SJSA1 (cell line): ENCODE measurements at regions not wholly inside any gene's neighbourhood (a gene's known extent, or its start where the extent isn't known, plus 50 kb on each side); places are given as distances from the start of the nearest gene placed in this dataset.

ENCODE experiments used
- DNase-seq, 2 experiments: peaks; one replicate each; pipeline ENCODE4 v3.0.0-alpha.2; 2015 to 2020; ENCODE audit warnings: low spot score in 2 of 2, low read depth in 1 of 2
- H3K27ac ChIP-seq: fragments of 250-450 bp; sonication (Bioruptor Pico); 2 replicates; pipeline ENCODE4 v1.5.1; 2020; ENCODE audit warnings: mild to moderate bottlenecking, moderate library complexity
- H3K27me3 ChIP-seq: fragments of 250-450 bp; sonication (Bioruptor Pico); replicated peaks from 2 replicates; pipeline ENCODE4 v1.5.1; 2020; ENCODE audit warnings: mild to moderate bottlenecking, moderate library complexity
- H3K36me3 ChIP-seq: fragments of 250-450 bp; sonication (Bioruptor Pico); 2 replicates; pipeline ENCODE4 v1.5.1; 2020; ENCODE audit warnings: mild to moderate bottlenecking
- H3K4me1 ChIP-seq: fragments of 250-450 bp; sonication (Bioruptor Pico); replicated peaks from 2 replicates; pipeline ENCODE4 v1.6.1; 2021; ENCODE audit warnings: mild to moderate bottlenecking
- H3K4me3 ChIP-seq: fragments of 250-450 bp; sonication (Bioruptor Pico); 2 replicates; pipeline ENCODE4 v1.5.1; 2020; ENCODE audit warnings: mild to moderate bottlenecking
- H3K9me3 ChIP-seq: fragments of 250-450 bp; sonication (Bioruptor Pico); replicated peaks from 2 replicates; pipeline ENCODE4 v1.5.1; 2020; ENCODE audit warnings: mild to moderate bottlenecking

DNA sequence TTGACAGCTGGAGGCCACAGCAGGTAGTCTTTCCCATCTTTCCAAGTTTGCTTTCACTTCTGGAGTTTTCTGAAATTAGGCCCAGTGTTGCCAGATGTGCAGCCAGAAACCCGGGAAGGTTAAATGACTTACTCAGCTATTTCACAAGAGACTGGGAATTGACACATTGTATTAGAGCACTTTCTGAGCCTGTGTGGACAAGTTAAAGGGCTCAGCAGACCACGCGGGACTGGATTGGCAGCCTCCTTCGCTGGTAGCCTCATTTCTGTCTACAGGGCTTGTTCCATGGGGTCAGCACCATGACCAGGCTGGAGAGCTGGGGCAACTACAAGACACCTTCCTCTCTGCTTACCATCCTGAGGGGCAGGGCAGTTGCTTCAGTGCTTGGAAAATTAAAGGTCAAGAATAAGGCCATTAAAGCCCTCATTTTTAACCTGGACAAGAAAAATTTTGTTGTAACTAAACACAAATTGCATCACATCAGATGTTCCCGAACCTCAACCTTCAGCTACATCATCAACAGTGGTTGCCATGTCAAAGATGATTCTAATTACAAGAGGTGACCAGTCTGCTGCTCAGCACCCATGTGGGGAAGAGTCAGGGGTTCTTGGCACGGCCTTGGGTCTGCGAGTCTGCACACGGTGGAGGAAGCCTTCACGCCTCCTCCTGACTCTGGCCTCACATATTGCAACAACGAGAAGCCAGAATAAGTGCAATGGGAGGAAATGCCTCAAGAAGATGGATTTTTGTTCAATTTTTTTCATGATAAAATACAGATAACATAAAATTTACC is 279.5 kb upstream of the RAB6C start:
- no peak for DNase-seq
- Histone ChIP-seq H3K27ac (no peak overlapping the region), H3K27me3 (no peaks in the 10 kb centered on the region; the same call in 1 of the 2 replicates), H3K4me1 (no peaks in the 10 kb centered on the region), H3K4me3 (no peak overlapping the region), H3K9me3 (no peaks in the 10 kb centered on the region), H3K36me3 (no peaks in the 10 kb centered on the region)

DNA sequence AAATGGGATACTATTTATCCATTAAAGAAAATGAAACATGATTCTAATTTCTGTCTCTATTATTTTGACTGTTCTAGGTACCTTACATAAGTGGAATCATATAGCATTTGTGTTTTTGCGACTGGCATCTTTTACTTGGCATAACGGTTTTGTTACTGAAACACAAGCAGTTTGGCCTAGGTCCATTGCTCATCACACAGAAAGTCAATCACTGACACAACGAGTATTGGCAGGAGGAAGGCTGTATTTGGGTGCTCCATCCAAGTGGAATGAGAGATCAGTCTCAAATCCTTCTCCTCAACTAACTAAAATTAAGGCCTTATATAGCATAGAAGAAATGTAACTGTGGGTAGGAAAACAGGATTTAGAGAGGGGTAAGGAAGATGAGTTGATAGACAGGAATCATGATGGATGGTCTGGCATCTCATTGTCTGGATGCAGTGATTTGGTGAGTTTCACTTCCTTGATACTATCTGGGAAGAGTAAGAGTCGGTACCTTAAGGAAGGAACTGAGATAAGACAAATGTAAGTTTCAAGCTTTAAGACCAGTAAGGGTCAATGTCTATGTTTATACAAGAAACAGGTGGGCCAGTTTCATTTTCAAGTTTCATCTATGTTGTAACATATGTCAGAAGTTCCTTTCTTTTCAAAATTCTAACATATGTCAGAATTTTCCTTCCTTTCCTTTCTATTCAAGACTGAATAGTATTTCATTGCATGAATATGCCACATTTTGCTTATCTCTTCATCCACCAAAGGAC is 276.9 kb upstream of the RAB6C start:
- Histone ChIP-seq H3K36me3 (no peaks in the 10 kb centered on the region), H3K27me3 (no peaks in the 10 kb centered on the region; the same call in 1 of the 2 replicates), H3K27ac (no peak overlapping the region), H3K4me3 (no peak overlapping the region), H3K9me3 (no peaks in the 10 kb centered on the region), H3K4me1 (no peaks in the 10 kb centered on the region)
- no peak for DNase-seq

DNA sequence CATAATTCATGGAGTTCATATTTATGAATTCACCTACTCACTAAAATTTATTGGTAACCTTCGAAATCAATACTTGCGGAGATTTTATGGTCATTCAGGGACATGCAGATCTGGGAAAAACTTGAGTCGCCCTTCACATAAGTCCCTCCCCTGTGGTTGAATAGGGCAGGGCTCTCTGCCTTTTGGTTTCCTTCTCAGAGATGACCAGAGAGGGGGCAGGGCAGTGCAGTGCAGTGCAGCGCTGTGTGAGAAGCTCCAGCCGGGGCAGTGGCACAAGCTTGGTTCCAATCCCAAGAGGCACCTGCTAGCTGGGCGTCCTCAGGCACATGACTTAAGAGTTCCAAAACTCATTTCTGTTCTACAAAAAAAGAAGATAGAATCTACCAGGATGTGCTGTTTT is 274.4 kb upstream of the RAB6C start:
- Histone ChIP-seq H3K27me3 (no peaks in the 10 kb centered on the region; the same call in 1 of the 2 replicates), H3K4me3 (no peak overlapping the region), H3K4me1 (no peaks in the 10 kb centered on the region), H3K27ac (no peak overlapping the region), H3K9me3 (no peaks in the 10 kb centered on the region), H3K36me3 (no peaks in the 10 kb centered on the region)
- DNase-seq = no peak

DNA sequence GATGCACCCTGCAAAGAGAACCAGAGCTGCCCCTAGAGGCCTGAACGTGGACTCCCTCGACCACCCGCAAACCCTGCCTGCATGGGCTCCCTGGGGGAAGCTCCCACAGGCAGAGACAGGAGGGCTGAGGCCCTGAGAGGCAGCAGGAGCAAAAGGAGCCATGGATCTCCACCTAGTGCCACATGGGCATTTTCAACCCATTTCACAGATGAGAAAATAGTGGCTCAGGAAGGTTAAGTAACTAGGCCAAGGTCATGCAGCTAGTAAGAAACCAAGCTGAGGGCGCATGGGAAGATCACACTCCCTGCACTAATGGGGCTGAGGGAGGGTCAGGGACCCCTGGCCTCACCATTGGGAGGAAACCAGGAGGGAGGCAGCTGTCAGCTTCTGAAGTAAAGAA is 271.7 kb upstream of the RAB6C start:
- no peak overlapping the region for H3K27ac ChIP-seq
- DNase-seq = no peak
- H3K27me3 ChIP-seq = no peaks in the 10 kb centered on the region; the same call in 1 of the 2 replicates
- H3K36me3 ChIP-seq = no peaks in the 10 kb centered on the region
- no peak overlapping the region for H3K4me3 ChIP-seq
- H3K4me1 ChIP-seq = no peaks in the 10 kb centered on the region
- H3K9me3 ChIP-seq = no peaks in the 10 kb centered on the region

DNA sequence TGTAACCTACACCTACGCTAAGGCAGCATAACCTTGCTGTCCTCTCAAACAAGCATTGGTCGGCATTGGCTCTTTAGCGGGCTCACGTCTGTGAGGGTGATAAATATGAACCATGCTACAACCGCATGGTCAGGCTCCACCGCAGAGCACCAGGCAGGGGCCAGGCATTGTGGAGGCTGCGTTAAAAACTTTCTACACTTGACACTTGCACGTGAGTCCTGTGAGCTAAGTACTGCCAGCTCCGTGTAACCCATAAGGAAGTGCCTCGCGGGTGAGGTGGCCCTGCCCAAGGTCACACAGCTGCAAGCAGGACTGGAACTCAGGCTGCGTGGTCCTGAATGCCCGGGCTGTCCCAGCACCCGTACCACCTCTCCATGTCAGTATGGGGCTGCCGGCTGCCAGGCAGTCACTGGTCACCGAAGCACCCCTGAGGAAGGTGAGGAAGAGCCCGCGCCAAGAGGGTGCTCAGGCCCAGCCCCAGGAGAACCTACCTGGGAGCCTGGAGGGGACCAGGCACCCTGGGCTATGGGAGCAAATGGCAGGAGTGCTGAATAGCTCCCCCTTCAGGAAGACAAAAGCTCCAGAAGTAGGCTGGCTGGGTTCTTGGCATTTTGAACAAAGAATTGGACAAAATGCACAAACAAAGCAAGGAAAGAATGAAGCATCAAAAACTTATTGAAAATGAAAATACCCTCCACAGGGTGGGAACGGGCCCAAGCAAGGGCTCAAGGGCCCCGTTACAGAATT is 271.1 kb upstream of the RAB6C start:
- H3K36me3 ChIP-seq = no peaks in the 10 kb centered on the region
- no peaks in the 10 kb centered on the region for H3K9me3 ChIP-seq
- no peak overlapping the region for H3K27ac ChIP-seq
- H3K4me1 ChIP-seq = no peaks in the 10 kb centered on the region
- no peaks in the 10 kb centered on the region for H3K27me3 ChIP-seq
- DNase-seq = no peak
- H3K4me3 ChIP-seq = no peak overlapping the region

DNA sequence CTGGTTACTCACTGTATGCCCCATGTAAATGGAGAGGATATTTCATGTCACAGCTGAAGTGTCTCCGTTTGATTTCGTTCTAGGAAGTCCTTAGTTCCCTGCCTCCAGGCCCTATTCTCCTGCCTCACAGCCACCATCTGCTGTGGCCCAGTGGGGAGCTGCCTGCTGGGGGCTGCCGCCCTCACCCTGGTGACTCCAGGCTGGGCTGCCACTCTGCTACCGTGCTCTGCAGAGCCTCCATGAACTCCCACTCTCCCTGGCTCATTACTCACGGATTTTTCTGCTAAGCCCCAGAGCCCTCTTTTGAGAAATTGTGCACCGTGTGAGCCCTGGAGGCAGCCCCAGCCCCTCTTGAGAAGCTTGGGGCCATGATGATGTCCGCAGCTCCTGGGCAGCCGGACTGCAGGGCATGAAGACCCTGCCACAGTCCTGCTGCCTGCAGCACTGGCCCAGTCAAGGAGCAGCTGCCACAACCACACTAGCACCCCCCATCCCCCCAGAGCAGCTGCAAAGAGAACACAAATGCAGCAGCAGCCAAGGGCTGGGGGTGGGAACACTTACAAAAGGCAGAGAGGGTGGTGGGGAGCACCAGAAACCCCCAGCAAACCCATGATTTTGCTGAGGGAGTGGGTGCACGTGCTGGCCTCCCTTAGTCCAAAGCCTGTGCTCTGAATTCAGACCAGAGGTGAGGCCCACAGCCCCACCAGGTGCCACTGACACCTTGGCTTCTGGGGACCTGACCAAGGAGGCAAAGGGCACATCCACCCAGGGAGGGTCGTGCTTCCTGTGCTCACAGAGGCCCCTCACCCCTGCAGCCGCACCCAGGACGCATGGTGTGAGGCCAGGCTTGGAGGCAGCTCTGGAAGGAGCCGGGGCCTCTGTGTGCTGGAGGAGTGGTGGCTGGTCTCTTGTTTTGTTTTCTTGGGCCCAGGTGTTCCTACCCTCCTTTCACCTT is 270.2 kb upstream of the RAB6C start:
- H3K4me1 ChIP-seq = no peaks in the 10 kb centered on the region
- H3K27ac ChIP-seq = no peak overlapping the region
- H3K36me3 ChIP-seq = no peaks in the 10 kb centered on the region
- no peak for DNase-seq
- peaks cover 2% of the 10 kb centered on the region; the same call in 1 of the 2 replicates for H3K27me3 ChIP-seq
- no peak overlapping the region for H3K4me3 ChIP-seq
- no peaks in the 10 kb centered on the region for H3K9me3 ChIP-seq

DNA sequence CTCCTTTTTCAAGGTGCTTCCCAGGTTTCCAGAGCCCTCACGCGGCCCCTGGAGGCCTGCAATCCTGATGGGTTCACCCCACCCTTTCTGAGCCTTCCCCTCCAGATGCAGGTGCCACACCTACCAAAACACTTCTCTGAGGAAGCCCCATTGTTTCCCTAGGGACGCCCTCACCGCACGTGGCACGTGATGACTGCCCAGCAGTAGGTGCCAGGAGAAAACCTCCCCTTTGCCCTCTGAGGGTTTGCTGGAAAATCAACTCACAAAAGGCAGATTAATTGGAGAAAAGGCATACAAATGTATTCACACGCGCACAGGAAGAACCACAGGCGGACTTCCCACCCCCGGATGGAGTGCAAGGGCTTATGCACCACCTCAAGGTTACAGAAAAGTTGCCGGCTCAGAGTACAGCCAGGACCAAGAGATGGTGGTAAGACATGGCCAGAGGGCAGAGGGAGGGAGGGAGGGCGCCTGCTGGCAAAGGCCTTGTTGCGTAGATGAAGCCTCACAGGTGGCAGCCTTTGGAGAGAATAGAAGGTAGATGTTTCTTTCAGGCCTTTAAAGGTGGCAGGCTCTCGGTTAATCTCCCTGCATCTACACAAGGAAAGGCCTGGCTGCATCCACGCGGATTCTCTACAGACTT is 269.4 kb upstream of the RAB6C start:
- H3K4me3 ChIP-seq = no peak overlapping the region
- H3K9me3 ChIP-seq = no peaks in the 10 kb centered on the region

DNA sequence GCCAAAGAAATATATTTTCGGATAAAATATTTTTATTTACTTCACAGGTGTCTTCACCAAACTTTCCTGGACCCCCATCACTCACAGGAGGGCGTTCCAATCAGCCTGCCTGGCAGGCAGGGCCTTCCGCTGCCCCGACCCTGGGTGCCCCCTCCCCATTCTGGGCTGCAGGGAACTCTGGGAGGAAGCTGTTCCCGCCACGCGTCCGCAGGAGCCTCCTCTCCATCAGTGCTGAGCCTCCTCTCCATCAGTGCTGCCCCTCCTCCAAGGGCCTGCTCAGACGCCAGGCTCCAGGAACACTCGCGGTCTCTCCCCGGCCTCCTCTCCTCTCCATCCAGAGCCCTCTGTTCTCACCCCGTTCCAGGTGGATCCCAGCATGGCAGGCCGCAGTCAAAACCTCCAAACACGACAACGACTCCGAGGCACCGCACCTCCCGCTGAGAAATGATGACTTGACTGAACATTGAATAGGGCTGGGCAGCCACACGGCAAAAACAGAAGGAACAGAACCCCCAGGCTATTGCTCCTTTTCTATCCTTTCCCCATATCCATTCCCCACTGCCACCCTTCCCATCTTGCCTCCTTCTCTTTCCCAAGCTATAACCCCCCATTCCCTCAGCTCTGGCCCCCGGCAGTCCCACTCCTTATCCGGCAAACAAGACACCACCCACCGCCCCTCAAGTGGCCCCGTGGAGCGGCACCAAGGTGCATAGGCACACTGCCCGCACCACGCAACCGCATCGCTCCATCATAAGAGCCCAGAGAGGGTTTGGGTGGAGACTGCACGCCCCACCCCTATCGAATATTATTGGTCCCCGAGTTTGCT is 268.6 kb upstream of the RAB6C start:
- H3K9me3 ChIP-seq = no peaks in the 10 kb centered on the region
- H3K4me1 ChIP-seq = no peaks in the 10 kb centered on the region
- H3K27me3 ChIP-seq = peaks cover 6% of the 10 kb centered on the region
- H3K36me3 ChIP-seq = no peaks in the 10 kb centered on the region
- no peak overlapping the region for H3K4me3 ChIP-seq
- H3K27ac ChIP-seq = no peak overlapping the region
- DNase-seq = no peak

More for the DNA sequence above, 269.4 kb upstream of the RAB6C start:
- no peaks in the 10 kb centered on the region for H3K4me1 ChIP-seq
- no peak overlapping the region for H3K27ac ChIP-seq
- H3K27me3 ChIP-seq = peaks cover 2% of the 10 kb centered on the region; the same call in 1 of the 2 replicates
- no peak for DNase-seq
- H3K36me3 ChIP-seq = no peaks in the 10 kb centered on the region

DNA sequence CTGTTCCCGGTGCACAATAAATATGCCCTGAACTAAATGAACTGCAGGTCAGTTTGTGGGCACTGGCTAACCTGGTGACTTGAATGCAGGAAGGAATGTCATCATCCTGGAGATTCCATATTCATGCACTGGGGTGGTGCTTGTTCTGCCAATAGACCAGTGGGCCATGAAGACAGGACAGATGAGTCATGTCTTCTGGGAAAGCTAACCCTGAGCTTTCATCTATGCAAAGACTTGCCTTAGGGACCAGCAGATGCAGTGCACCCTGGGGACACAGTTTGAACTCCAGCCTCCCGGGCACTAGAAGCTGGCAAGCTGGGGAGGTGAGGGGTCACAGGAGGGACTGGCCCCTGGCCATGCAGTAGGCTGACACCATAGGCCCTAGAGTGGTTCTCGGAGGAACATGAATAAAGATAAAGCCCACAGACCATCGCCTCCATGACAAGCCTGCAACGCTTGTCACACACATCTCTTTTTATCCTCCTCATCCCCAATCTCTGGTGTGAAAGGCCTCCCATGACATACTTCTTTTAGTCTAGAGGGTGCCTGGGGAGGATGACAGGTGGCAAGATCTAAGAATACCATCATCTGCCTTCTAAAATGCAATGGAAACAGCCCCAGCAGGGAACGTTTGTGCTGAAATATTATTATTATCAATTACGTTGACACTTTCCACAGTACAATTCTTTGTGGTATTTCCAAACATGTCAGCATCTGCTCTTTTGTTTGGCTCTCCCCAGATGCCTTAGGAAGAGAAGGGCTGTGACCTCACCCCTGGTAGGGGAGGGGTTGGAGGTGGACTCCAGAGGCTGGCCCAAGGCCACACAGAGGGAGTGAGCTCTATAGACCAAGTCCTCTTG is 267.4 kb upstream of the RAB6C start:
- Histone ChIP-seq H3K27ac (no peak overlapping the region), H3K4me1 (no peaks in the 10 kb centered on the region)

DNA sequence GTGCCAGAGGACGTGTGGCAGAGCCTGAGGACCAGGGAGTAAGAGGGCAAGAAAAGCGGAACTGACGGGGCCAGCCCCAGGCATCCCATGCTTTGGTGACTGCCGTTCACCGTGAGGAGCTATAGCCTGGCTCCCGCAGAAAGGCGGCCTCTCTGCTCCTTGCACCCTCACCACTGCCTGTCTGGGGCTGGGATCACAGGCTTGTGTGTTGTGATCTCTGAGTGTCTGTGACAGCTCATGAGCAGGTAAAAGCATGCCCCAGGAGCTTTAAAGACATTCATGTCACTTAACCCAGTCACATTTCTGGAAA is 266.8 kb upstream of the RAB6C start:
- no peak overlapping the region for H3K27ac ChIP-seq
- no peak overlapping the region for H3K4me3 ChIP-seq
- peaks cover 6% of the 10 kb centered on the region for H3K27me3 ChIP-seq
- DNase-seq = no peak
- H3K36me3 ChIP-seq = no peaks in the 10 kb centered on the region
- H3K9me3 ChIP-seq = no peaks in the 10 kb centered on the region
- H3K4me1 ChIP-seq = no peaks in the 10 kb centered on the region

More for the DNA sequence above, 267.4 kb upstream of the RAB6C start:
- H3K9me3 ChIP-seq = no peaks in the 10 kb centered on the region
- peaks cover 6% of the 10 kb centered on the region for H3K27me3 ChIP-seq
- H3K36me3 ChIP-seq = no peaks in the 10 kb centered on the region
- H3K4me3 ChIP-seq = no peak overlapping the region
- DNase-seq = no peak

DNA sequence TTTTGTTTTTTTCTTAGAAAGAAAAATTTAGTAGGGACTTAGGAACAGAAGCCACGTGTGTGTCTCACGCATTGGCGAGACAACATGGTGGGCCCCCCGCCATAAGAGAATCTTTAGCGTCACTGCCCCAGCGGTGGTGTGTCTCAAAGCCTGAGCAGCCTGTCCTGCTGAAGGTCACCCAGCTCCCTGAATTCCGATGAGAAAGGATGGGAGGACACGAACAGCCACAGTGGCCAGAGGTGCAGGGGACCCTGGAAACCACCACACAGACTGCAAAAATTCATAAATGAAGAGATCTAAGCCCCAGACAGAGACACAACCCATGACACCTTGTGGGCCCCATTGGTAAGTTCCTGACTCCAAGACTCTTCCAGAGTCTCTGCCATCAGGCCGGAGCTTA is 266.1 kb upstream of the RAB6C start:
- no peak for DNase-seq
- Histone ChIP-seq H3K27ac (no peak overlapping the region), H3K36me3 (no peaks in the 10 kb centered on the region), H3K27me3 (peaks cover 7% of the 10 kb centered on the region), H3K9me3 (no peaks in the 10 kb centered on the region), H3K4me1 (no peaks in the 10 kb centered on the region), H3K4me3 (no peak overlapping the region)
